GM19324 (cell line): ENCODE measurements at regions not wholly inside any gene's neighbourhood (a gene's known extent, or its start where the extent isn't known, plus 50 kb on each side); places are given as distances from the start of the nearest gene placed in this dataset.
A peak's percentile ranks its signal among the peaks of the same experiment; 100 is the strongest.

ENCODE experiments used
- ATAC-seq: cut with Tn5 transposase; IDR thresholded peaks from one replicate; pipeline ENCODE4 v1.9.1; 2021; ENCODE audit warnings: mild to moderate bottlenecking, moderate library complexity; ENCODE audit not compliant: unreplicated experiment, low FRiP score

DNA sequence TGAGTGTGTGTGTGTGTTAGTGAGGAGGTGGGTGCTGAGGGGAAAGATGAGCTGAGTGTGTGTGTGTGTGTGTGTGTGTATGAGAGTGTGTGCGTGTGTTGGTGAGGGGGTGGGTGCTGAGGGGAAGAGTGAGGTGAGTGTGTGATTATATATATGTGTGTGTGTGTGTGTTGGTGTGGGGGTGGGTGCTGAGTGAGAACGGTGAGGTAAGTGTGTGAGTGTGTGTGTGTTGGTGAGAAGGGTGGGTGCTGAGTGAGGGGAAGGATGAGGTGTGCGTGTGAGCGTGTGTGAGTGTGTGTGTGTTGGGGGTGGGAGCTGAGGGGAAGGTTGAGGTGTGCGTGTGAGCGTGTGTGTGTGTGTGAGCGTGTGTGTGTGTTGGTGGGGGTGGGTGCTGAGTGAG is 322.0 kb upstream of the NT5C1B start:
- ATAC-seq: no peak

GRCh38 chr2:18910843-18911242 is 321.5 kb upstream of the NT5C1B start:
- no peak for ATAC-seq

DNA sequence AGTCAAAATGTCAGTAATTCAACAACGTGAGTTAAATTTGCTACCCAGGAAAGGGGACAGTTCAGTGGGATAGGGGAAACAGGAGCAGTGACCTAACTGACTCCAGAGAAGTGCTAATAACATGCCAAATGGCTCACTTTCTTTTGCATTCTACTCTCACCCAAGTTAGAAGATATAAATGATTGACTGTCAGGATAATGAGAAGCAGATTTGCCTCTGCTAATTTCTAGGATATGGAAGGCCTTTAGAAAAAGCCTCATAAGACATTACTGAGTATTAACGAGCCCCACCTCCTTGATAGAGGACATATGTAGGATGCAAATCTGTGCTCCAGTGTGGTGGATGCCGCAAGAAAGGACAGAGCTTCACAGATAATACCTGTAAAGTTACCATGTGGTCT is 318.6 kb upstream of the NT5C1B start:
- ATAC-seq: no peak

DNA sequence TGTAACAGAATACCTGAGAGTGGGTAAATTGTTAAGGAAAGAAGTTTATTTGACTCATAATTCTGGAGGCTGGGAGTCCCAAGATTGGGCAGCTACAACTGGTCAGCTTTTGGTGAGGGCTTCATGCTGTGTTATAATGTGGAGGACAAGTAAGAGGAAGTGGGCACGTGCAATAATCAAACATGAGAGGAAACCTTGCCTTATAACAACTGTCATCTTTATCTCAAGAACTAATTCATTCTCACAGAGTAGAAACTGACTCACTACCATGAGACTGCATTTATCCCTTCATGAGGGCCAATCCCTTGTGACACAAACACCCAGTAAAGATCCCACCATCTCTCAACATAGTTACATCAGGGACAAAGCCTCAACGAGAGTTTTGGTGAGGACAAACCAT is 318.1 kb upstream of the NT5C1B start:
- no peak for ATAC-seq

GRCh38 chr2:18903750-18904149 is 314.4 kb upstream of the NT5C1B start:
- peak; percentile 98 for ATAC-seq

DNA sequence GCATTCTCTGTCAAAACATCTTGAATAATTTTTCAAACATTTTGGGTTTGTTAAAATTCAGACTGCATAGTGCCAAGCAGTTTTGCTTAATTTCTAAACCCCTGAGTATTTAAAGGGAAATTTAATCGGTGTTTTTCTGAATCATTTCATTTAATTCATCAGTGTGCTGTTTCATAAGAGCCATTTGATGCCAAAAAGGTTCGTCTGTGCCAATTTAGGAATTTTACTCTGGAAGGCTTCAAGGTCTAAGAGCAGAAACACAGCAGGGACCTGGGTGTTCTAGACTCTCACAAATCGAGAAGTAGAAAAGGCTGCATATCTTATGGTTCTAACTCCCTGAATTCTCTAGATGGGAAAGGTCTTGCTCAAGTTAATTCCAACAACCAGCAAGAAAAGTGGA is 311.9 kb upstream of the NT5C1B start:
- no peak for ATAC-seq

DNA sequence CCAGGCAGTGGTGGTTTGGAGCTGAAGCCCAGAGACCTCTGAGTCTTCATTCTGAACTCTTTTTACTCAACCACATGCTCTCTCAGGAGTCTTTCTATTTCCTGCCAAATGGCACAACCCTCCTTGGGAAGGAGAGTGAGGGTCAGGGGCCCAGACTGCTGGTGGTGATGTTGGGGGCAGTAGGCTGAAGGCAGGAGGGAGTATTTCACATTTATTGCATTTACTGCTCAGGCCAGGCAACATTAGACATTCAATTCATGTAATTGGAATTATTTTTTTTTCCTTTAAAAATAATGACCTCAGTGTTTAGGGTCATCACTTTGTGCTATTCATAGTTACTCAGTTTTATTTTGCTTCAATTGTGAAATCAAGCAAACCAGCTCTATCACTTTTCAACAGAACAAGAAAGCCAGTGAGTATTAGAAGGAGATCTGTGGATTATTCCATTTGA is 311.3 kb upstream of the NT5C1B start:
- ATAC-seq: no peak

- ATAC-seq: no peak
Observed at GRCh38 chr2:18899725-18900124, 310.4 kb upstream of the NT5C1B start.

DNA sequence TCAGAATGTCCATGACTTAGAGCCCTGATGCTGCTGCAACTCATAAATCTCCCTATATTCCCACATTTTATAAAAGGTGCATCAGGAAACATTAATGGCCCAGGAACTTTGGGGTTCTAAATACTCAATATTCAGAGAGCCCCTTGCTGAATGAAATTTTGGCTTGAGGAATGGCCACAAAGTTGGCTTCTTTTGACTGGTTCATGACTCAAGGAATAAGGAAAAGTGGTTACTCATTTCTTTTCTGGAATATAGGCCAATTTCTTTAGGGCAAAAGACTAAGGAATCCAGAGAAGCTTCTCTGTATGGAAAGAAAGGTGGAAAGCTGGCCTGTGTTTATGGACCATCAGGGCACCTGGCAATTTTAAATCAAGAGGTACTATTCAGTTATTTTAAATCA is 308.9 kb upstream of the NT5C1B start:
- ATAC-seq: no peak

DNA sequence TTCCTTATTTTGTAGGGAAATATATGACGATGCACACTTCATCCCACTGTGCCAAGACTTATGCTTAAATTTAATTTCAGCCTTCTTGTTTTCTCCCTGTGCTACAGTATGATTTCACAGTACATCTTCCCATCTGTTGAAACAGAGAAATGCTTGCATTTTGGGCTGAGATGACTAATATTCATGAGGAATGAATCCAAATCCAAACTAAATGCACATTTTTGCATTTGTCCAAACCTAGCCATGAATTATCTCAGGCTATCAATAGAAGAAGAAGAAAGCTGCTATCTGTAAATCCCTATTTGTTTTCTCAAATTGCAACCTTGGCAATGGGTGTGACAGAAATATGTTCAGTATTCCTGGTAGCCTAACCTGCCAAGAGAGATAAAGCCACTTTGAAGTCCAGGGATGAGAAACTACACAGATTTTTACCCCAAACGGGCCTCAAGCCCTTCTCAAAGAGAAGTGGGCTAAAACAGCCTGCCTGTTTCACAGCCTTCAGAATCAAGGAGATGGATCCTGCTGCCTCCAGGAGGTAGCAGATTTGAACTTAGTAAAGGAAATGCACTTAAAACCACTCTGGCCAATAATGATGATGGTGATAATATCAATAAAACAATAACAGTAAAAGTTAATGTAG is 306.9 kb upstream of the NT5C1B start:
- ATAC-seq: no peak

DNA sequence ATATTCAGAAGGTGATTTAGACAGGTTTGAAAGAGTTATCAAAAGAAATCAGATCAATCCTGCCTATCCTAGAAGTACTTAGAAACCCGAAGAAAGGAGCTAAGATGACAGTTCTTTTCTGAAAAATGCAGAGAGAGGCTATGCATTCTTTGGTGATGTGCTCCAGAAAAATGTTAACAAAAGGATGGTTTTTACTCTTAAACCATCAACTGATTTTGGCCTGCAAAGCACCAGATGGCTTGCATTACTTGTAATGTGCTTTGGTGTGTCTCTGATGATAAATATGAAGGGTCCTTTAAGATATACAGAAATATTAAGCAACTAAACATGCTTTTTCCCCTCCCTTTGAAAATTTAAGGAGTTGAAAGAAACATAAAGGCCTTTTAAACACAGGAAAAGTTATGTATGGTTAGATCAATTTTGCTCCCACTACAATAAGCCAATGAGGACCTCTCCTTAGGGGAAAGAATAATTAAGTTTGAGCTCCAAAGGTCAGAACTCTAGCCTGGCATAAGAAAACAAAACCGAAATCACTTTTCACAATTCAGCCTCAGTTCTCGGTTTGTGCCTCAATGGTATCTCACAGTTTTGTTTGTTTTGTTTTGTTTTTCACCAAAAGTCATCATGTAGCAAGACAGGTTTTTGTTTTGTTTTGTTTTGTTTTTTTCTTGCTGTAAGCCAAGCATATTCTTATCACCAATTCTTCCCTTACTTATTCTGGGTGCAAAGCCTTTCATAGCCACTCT is 302.4 kb upstream of the NT5C1B start:
- no peak for ATAC-seq

DNA sequence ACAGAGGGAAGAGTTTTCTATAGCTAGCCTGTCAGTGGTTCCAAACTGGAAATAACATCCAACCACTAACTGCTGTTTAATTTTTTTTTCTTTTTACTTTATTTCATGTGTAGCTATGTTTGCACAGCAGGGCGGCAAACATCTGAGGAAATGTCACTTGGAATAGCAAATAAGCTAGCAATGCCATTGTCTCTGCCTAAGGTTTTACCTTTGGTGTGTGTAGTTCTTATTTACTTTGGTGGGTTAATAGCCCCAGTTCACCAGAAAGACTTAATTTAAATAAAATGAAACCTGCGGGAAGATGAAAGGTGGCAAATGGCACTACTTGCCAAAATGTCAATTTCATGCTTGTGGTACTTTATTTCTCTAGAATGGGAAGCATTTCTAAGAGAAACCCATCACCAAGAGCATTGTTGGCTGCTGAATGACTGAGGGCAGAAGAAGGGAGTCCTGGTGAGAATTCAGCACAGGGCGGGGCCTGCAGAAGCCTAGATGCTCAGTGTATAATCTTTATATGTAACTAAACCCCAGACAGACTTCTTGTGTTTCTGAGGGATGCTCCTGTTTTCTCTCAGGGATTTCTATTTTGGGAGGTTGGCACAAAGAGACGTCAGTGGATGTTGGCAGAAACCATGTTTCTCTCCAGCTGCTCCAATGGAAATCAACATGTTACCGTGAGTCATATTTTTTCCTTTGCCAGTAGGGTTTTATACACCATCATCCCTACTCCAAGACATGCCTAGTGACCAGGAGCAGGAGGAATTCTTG is 300.4 kb upstream of the NT5C1B start:
- no peak for ATAC-seq

GRCh38 chr2:18885457-18885856 is 296.1 kb upstream of the NT5C1B start:
- no peak for ATAC-seq

DNA sequence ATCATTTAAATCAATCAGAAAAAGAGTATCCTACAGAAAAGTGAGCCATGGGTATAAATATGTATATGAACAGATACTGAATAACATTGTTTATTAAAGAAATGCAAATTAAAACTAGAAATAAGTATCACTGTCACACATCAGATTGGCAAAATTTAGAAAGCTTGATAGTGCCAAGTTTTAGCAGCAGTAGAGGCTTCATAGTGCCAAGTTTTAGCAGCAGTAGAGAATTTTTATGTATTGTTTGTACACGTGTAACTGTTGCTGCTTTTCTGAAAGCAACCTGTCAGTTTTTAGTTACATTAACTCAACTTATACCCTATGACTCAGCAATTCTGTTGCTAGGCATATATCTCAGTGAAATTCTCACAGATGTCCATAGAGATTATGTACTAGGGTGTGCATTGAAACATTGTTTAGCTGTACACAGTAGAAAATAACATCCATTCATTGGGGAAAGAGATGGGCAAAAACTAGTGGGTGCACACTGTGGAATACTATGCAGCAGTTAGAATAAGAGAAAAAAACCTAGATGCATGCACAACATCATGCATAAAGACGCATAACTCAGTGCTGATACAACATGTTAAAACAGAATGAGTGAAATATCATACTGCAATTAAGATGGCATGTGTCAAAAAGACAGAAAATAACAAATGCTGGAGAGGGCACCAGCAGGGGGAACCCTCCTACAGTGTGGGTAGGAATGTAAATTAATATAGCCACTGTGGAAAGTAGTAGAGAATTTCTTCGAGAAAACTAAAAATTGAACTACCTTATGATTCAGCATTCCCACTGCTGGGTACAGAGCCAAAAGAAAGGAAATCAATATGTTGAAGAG is 294.5 kb upstream of the NT5C1B start:
- no peak for ATAC-seq

- no peak for ATAC-seq
Observed at GRCh38 chr2:18871430-18871829, 282.1 kb upstream of the NT5C1B start.

- ATAC-seq: no peak
Observed at GRCh38 chr2:18870307-18870706, 280.9 kb upstream of the NT5C1B start.

DNA sequence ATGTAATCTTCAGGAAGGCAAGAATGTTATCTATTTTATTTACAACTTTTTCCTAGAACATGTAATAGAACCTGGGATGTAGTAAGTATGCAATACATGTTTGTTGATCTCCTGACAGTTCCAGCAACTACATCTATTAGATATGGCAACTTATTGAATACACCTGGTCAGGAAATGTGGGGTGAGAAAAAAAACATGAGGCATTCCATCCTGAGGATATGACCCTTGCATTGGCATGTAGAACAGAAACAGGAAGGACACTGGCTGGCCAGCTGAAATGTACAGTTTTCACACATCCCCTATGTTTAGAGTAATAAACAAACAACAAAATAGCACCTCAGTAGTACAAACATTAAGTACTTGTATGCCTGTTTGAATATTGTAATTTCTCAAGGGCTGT is 272.6 kb upstream of the NT5C1B start:
- no peak for ATAC-seq

DNA sequence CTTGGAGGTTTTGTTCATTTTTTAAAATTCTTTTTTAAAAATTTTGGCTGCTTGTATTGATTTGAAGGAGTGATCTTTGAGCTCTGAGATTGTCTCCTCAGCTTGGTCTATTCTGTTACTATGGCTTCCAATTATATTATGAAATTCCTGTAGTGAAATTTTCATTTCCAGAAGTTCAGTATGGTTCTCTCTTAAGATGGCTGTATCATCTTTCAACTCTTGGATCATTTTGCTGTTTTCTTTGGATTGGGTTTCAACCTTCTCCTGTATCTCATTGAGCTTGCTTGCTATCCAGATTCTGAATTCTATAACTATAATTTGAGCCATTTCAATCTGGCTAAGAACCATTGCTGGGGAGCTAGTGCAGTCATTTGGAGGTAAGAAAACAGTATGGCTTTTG is 270.8 kb upstream of the NT5C1B start:
- no peak for ATAC-seq

DNA sequence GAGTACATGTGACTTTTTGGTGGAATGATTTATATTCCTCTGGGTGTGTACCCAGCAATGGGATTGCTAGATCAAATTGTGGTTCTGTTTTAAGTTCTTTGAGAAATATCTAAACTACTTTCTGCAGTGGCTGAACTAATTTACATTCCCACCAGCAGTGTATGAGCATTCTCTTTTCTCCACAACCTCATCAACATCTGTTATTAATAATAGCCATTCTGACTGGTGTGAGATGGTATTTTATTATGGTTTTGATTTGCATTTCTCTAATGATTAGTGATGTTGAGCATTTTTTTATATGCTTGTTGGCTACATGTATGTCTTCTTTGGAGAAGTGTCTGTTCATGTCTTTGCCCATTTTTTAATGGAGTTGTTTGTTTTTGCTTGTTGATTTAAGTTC is 267.4 kb upstream of the NT5C1B start:
- no peak for ATAC-seq

- no peak for ATAC-seq
Observed at GRCh38 chr2:18855027-18855426, 265.7 kb upstream of the NT5C1B start.
